NCI-H345 treated with DMSO at 0.1 percent for 48 hours (cell line): ENCODE measurements at regions not wholly inside any gene's neighbourhood (a gene's known extent, or its start where the extent isn't known, plus 50 kb on each side); places are given as distances from the start of the nearest gene placed in this dataset.

ENCODE experiments used
- DNase-seq: peaks from one replicate; lab custom pipeline; 2025; ENCODE audit not compliant: unreplicated experiment; lab: John Stamatoyannopoulos, UW

DNA sequence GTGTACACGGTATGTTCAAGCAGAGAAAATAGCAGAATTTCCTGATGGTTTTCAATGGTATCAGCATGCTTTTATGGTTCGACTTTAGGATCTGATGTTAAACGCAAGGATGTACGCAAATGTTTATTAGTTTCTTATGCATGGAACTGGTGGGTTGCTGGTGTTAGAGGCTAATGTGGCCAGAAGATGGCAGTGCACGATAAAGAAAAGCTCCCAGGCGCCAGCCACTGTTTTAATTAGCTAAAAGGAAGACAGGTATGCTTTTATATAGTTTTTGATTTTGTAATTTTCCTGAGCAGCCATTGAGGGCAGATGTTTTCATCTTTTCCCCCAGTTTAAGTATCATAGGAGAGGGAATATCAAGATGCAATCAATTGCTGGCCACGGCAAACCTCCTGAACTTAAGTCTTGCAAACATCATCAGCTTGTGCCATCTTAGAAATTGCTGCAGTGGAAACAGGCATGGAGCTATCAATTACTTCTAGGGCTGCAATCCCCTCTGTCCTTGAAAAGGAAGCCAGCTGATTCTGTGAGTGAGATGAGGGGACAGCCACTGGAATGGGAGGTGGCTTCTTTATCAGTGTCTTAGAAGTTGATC is 648.5 kb upstream of the RBFOX1 start:
- no peak for DNase-seq

- no peak for DNase-seq
These were observed 650.4 kb upstream of the RBFOX1 start for GRCh38 chr16:6682142-6682811.

DNA sequence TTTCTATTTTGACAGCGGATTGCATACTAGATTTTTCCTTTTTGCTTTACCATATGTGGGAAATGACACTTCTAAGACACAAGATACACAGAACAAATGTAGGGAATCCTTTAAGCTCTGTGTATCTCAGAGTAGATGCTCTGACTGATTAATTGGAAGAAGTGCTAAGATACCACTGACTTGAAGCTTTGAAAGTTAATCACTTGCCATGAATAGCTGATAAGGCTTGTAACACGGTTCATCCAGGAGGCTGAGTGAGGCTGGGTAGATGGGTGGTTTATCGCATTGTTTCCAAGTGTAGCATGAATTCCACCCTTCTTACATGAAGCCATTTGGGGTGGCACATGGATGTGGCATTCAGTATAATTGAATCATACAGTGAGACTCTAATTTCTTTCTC is 654.1 kb upstream of the RBFOX1 start:
- DNase-seq = no peak

GRCh38 chr16:6674071-6674470 is 658.6 kb upstream of the RBFOX1 start:
- no peak for DNase-seq

GRCh38 chr16:6672507-6672906 is 660.1 kb upstream of the RBFOX1 start:
- no peak for DNase-seq

DNA sequence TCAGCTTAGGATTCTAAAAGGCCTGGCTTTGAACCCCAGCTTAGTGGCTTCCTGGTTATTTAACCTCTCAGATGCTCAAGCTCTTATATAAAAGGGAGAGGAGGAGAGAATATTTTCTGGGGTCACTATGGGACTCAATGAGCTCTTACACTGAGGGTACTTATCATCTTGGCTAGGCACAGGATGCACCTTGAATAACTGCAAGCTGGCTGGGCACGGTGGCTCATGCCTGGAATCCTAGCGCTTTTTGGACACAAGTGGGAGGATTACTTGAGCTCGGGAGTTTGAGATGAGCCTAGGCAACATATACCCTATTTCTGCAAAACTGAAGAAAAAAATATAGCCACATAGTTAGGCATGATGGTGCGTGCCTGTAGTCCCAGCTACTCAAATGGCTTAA is 665.3 kb upstream of the RBFOX1 start:
- DNase-seq = no peak

DNA sequence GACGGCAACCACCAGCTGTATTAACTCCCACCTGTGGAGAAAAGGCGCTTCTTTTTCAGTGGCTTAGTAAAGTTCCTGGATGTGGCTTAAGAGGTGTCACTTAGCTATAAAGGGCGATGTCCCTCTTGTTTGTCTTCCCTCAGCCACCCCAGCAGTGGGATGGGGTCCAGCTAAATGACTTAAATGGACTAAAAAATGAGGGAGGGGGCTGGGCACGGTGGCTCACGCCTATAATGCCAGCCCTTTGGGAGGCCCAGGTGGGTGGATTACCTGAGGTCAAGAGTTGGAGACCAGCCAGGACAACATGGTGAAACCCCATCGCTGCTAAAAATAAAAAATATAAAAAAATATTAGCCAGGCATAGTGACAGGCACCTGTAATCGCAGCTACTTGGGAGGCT is 667.5 kb upstream of the RBFOX1 start:
- no peak for DNase-seq

DNA sequence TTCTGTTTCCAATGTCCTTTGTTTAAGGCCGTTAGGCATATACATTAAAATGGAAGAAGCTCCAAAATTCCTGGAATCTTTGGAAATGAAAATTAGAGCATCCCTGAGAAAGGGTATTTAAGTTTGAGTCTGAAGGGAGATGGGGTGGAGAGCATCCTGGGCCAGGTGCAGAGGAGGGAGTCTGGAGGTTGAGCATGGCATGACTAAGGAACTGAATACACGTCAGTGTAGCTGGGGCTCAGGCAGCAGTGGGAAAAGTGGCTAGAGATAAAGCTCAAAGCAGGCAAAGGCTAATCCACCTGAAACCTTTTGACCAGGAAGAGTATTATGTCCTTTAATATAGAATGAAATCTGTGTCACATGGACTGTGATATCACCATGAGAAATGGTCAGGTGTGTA is 669.0 kb upstream of the RBFOX1 start:
- DNase-seq = no peak

DNA sequence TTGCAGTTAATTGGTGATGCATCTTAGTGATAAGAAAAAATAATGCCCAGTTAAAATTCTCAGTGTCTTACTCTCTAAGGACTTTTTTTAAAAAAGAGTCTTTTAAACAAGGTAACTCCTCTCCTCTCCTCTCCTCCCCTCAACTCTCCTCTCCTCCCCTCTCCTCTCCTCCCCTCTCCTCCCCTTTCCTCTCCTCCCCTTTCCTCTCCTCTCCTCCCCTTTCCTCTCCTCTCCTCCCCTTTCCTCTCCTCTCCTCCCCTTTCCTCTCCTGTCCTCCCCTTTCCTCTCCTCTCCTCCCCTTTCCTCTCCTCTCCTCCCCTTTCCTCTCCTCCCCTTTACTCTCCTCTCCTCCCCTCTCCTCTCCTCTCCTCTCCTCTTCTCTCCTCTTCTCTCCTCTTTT is 675.9 kb upstream of the RBFOX1 start:
- no peak for DNase-seq

DNA sequence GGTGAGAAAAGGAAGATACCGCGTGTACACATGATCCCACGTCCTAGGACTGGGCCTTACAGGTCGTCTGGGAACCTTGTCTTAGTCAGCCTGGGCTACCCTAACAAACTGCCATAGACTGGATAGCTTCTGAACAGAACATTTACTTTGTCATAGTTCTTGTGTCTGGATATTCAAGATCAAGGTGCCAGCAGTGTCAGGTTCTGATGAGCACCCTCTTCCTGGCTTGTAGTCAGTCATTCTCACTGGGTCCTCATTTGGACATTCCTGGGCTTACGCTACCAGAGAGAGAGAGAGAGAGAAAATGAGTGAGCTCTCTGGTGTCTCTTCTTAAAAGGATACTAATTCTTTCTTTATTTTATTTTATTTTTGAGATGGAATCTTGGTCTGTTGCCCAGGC is 685.8 kb upstream of the RBFOX1 start:
- DNase-seq = no peak

- DNase-seq = no peak
These were observed 686.7 kb upstream of the RBFOX1 start for GRCh38 chr16:6645768-6646568.

- no peak for DNase-seq
These were observed 687.7 kb upstream of the RBFOX1 start for GRCh38 chr16:6644916-6645315.

GRCh38 chr16:6643080-6643686 is 689.5 kb upstream of the RBFOX1 start:
- DNase-seq = peak; percentile 15

- DNase-seq = no peak
These were observed 690.4 kb upstream of the RBFOX1 start for GRCh38 chr16:6642271-6642670.

- DNase-seq = no peak
These were observed 691.6 kb upstream of the RBFOX1 start for GRCh38 chr16:6641091-6641490.

GRCh38 chr16:6636457-6636856 is 696.2 kb upstream of the RBFOX1 start:
- DNase-seq = no peak

- no peak for DNase-seq
These were observed 698.5 kb upstream of the RBFOX1 start for GRCh38 chr16:6634151-6634550.

- no peak for DNase-seq
These were observed 699.2 kb upstream of the RBFOX1 start for GRCh38 chr16:6633456-6633855.

DNA sequence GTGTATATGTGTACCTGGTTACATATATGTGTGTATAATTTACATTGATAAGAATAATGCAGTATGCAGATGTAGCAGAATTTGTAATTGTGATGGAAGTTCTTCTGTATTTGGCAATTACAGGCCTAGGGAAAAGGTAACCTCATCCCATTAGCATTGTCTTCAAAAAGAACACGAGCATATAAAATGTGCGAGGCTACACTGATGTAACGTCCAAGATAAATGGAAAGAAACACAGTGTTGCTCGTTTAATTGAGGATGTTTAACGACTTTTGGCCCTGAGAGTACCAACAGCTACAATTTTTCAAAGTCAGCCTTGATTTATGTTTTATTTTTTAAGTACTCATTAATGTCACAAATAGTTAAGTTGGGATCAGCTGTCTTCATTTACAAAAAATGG is 703.5 kb upstream of the RBFOX1 start:
- DNase-seq = no peak

DNA sequence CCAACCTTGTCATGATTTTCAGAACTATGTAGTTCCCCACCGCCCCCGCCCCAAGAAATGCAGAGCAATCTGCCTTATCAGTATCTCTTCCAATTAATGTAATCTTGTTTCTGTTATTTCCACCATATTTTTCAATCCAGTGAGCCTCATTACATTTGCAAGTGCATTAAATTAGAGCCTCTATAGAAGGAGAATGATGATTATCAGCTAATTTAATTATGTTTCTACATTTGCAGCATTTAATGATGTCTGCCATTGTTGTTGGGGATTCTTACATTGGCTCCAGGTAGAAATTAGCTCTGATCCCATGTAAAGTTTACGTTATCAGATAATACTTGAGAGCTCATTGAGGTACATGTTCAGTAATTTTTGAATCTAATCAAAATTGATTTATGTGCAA is 707.0 kb upstream of the RBFOX1 start:
- no peak for DNase-seq

GRCh38 chr16:6618874-6619273 is 713.8 kb upstream of the RBFOX1 start:
- no peak for DNase-seq

DNA sequence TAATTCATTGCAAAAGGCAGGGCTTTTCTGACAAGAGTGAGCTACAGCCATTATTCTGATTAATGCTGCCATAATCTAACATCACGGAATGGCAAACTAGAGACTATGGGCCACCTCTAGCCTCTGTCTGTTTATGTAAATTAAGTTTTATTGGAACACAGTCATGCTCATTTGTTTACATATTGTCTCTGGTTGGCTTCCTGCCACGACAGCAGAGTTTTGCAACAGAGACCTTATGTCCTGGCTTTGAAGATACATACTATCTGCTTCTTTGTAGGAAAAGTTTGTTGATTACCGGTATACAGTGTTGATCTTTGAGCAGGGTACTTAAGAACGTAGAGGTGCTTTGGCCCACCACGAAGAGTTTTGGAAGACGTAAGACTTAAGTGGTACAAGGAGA is 715.9 kb upstream of the RBFOX1 start:
- no peak for DNase-seq
